ELF-1 (cell line): ENCODE measurements at regions not wholly inside any gene's neighbourhood (a gene's known extent, or its start where the extent isn't known, plus 50 kb on each side); places are given as distances from the start of the nearest gene placed in this dataset.

ENCODE experiments used
- DNase-seq: peaks from one replicate; pipeline ENCODE4 v3.0.0-alpha.2; 2016; ENCODE audit warnings: low read depth, low spot score

DNA sequence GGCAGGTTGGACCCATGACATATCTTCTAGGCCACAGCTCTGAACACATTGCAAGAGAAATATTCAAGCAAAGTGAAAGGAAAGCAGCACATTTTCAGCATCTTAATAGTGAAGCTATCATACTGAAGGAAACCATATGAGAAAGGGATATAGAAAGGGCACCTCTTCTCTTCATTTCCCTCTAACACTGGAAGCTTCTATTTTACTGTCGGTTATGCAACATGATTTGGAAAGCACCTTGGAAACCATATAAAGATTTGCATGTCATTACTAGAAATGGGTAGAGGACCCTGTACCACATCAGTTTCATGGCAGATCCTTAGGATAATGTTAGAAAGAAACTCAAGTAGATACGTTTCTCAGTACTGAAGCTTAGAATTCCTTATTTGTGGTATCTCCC, 70.5 kb upstream of the HMGN3 start:
- no peak for DNase-seq

- DNase-seq, result no peak
These were observed 67.9 kb upstream of the HMGN3 start for GRCh38 chr6:79302341-79302740.

GRCh38 chr6:79301290-79301689, 66.8 kb upstream of the HMGN3 start:
- DNase-seq, result no peak

- no peak for DNase-seq
These were observed 61.7 kb upstream of the HMGN3 start for GRCh38 chr6:79296211-79296610.
